Gastrocnemius medialis (tissue), 4 donors: ENCODE measurements at regions not wholly inside any gene's neighbourhood (a gene's known extent, or its start where the extent isn't known, plus 50 kb on each side); places are given as distances from the start of the nearest gene placed in this dataset.

Experiments used
- ATAC-seq, 2 donors: fragments of 150-250 bp; one replicate each; pipeline ENCODE4 v1.9.1; 2016
- DNase-seq, 2 donors: peaks; one replicate each; pipeline ENCODE4 v3.0.0-alpha.2; 2019
- H3K27ac ChIP-seq, 4 donors: fragments of 200-600 bp; sonication (generic); 1 replicate in 1 of 4; 2 replicates in 3 of 4; pipeline ENCODE4 v1.5.1; 2016 to 2018; ENCODE audit warnings: mild to moderate bottlenecking in 2 of 4, moderate library complexity in 1 of 4
- H3K27me3 ChIP-seq, 3 donors: fragments of 200-600 bp; sonication (generic) in 2 of 3; 1 replicate in 1 of 3; 2 replicates in 2 of 3; pipeline versions ENCODE4 v1.5.1 to v1.6.0; 2016 to 2019; ENCODE audit warnings: mild to moderate bottlenecking in 1 of 3, moderate library complexity in 1 of 3
- H3K36me3 ChIP-seq, 2 donors: fragments of 200-600 bp; sonication (generic) in 1 of 2; one replicate each; pipeline ENCODE4 v1.5.1; 2017 to 2018
- H3K4me1 ChIP-seq, 2 donors: fragments of 200-600 bp; sonication (generic) in 1 of 2; one replicate each; pipeline ENCODE4 v1.5.1; 2016 to 2017; ENCODE audit warnings: mild to moderate bottlenecking in 2 of 2
- H3K4me3 ChIP-seq, 4 donors: fragments of 200-600 bp; sonication (generic) in 3 of 4; 1 replicate in 1 of 4; 2 replicates in 3 of 4; pipeline ENCODE4 v1.5.1; 2016 to 2019; ENCODE audit warnings: mild to moderate bottlenecking in 2 of 4
- H3K9me3 ChIP-seq, 3 donors: fragments of 200-600 bp; sonication (generic) in 2 of 3; 1 replicate in 1 of 3; 2 replicates in 2 of 3; pipeline ENCODE4 v1.5.1; 2016 to 2019
- CTCF ChIP-seq, 5 experiments: fragments of 450-650 bp in 3 of 5; fragments of 200-600 bp in 2 of 5; sonication (generic) in 2 of 5; IDR thresholded peaks in 4 of 5; conservative IDR thresholded peaks in 1 of 5; 1 replicate in 4 of 5; 2 replicates in 1 of 5; pipeline ENCODE4 v1.5.1; 2016 to 2019; ENCODE audit warnings: antibody characterized with exemption in 5 of 5, mild to moderate bottlenecking in 3 of 5, moderate library complexity in 3 of 5
- POLR2A ChIP-seq, 2 donors: fragments of 450-650 bp; IDR thresholded peaks; one replicate each; pipeline ENCODE4 v1.6.1; 2017; ENCODE audit warnings: antibody characterized with exemption in 2 of 2, mild to moderate bottlenecking in 2 of 2, moderate library complexity in 2 of 2
- in situ Hi-C, 4 donors: fragments of 200-750 bp; cut with MboI; loops; one replicate each; pipeline versions ENCODE4 v1.15.0 to v1.8.0; 2017; ENCODE audit warnings: low sequenced_read_pairs in 4 of 4
- intact Hi-C: fragments of 100-400 bp; cut with DNase I; formaldehyde crosslinking; loops from one replicate; pipeline ENCODE4 v1.15.1; 2023; ENCODE audit warnings: low total_unique reads

DNA sequence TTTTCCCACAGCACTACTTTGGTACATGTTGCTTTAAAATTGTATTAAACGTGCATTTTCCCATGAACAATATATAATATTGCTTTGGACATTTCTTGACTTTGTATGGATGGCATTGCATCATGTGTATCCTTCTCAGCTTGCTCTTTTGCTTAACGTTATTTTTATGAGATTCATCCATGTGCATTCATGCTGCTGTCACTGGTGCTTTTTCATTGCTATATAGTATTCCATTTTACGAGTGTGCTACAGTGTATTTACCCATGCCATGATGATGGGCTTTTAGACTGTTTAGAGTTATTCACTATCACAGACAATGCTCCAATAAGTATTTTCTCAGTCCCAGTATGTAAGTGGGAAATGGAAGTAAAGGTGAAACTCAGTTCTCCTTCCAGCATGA lies 195.2 kb upstream of the COX10 start:
- no peaks in the 10 kb centered on the region for H3K27me3 ChIP-seq
- no peak overlapping the region for H3K27ac ChIP-seq
- TF ChIP-seq CTCF (IDR thresholded peaks at IDR 0.05 in 4 of 5, conservative IDR thresholded peaks at IDR 0.05 in 1 of 5) (no peak), POLR2A (IDR thresholded peaks at IDR 0.05) (no peak)
- intact Hi-C loops = no loop called here
- in situ Hi-C loops = no loop called here
- DNase-seq = no peak
- H3K4me3 ChIP-seq = no peak overlapping the region
- H3K36me3 ChIP-seq = no peaks in the 10 kb centered on the region
- H3K9me3 ChIP-seq = no peaks in the 10 kb centered on the region
- no peaks in the 10 kb centered on the region for H3K4me1 ChIP-seq
- ATAC-seq = no peak

GRCh38 chr17:13874817-13875216 lies 194.5 kb upstream of the COX10 start:
- Histone ChIP-seq H3K4me3 (no peak overlapping the region), H3K27me3 (no peaks in the 10 kb centered on the region), H3K4me1 (no peaks in the 10 kb centered on the region), H3K9me3 (no peaks in the 10 kb centered on the region), H3K27ac (no peak overlapping the region), H3K36me3 (no peaks in the 10 kb centered on the region)
- TF ChIP-seq CTCF (IDR thresholded peaks at IDR 0.05 in 4 of 5, conservative IDR thresholded peaks at IDR 0.05 in 1 of 5) = no peak
- no peak for TF ChIP-seq POLR2A (IDR thresholded peaks at IDR 0.05)
- DNase-seq (no peak), ATAC-seq (no peak)
- in situ Hi-C loops = no loop called here
- intact Hi-C loops = no loop called here

- H3K27me3 ChIP-seq = no peaks in the 10 kb centered on the region
- no peak for TF ChIP-seq POLR2A (IDR thresholded peaks at IDR 0.05)
- TF ChIP-seq CTCF (IDR thresholded peaks at IDR 0.05 in 4 of 5, conservative IDR thresholded peaks at IDR 0.05 in 1 of 5) = no peak
- DNase-seq (no peak), ATAC-seq (no peak)
- no peak overlapping the region for H3K4me3 ChIP-seq
- no peaks in the 10 kb centered on the region for H3K36me3 ChIP-seq
- in situ Hi-C loops = no loop called here
- no peak overlapping the region for H3K27ac ChIP-seq
- intact Hi-C loops = no loop called here
- H3K9me3 ChIP-seq = peaks cover 0 to 2% (median 0%) of the 10 kb centered on the region in 3 donors
- no peaks in the 10 kb centered on the region for H3K4me1 ChIP-seq
Observed at GRCh38 chr17:13879961-13880466, 189.3 kb upstream of the COX10 start.

DNA sequence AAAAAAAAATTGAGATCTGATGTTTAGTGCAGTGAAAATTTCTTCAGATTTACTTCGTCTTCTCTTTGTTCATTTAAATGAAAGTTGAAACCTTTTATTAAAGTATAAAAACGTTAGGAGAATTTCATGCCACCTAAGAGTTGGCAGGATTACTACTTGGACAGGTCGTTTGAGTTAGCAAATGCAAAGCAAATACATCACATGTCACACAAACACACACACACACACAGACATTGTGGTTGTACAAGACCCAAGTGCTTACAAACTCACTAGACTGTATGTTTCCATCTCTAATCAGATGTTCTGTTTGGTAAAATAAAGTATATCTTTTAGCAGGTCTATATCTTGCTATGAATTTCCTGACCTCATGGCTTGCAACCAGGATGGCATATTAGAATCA lies 185.6 kb upstream of the COX10 start:
- H3K9me3 ChIP-seq = peaks cover 0 to 2% (median 0%) of the 10 kb centered on the region in 3 donors
- no peaks in the 10 kb centered on the region for H3K36me3 ChIP-seq
- no peak overlapping the region for H3K4me3 ChIP-seq
- ATAC-seq (no peak), DNase-seq (no peak)
- intact Hi-C loops (no loop called here), in situ Hi-C loops (no loop called here)
- no peak overlapping the region for H3K27ac ChIP-seq
- no peaks in the 10 kb centered on the region for H3K27me3 ChIP-seq
- H3K4me1 ChIP-seq = no peaks in the 10 kb centered on the region
- no peak for TF ChIP-seq POLR2A (IDR thresholded peaks at IDR 0.05)
- no peak for TF ChIP-seq CTCF (IDR thresholded peaks at IDR 0.05 in 4 of 5, conservative IDR thresholded peaks at IDR 0.05 in 1 of 5)

DNA sequence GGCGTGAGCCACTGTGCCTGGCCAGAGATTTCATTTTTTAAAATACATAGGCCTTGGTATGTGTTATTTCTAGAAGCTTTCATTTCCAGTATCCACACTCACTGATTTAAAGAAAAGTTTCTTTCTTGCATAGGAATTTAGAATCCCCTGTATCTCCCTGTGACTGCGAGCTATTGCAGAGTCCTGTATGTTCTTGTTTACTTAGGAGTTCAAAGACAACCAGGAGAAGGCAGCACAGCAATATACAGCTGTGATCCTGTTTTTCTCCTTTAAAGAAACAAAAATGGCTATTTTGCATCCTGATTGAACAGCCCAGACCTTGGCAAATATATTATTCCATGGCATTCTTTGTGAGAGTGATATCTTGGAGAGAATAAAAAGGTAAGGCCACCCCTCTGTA lies 185.0 kb upstream of the COX10 start:
- H3K36me3 ChIP-seq = no peaks in the 10 kb centered on the region
- no peaks in the 10 kb centered on the region for H3K4me1 ChIP-seq
- TF ChIP-seq CTCF (IDR thresholded peaks at IDR 0.05 in 4 of 5, conservative IDR thresholded peaks at IDR 0.05 in 1 of 5) (no peak), POLR2A (IDR thresholded peaks at IDR 0.05) (no peak)
- intact Hi-C loops (no loop called here), in situ Hi-C loops (no loop called here)
- ATAC-seq (no peak), DNase-seq (no peak)
- no peak overlapping the region for H3K27ac ChIP-seq
- no peaks in the 10 kb centered on the region for H3K27me3 ChIP-seq
- peaks cover 0 to 2% (median 0%) of the 10 kb centered on the region in 3 donors for H3K9me3 ChIP-seq
- no peak overlapping the region for H3K4me3 ChIP-seq
